T-helper 17 cell (primary cell): ENCODE measurements at regions not wholly inside any gene's neighbourhood (a gene's known extent, or its start where the extent isn't known, plus 50 kb on each side); places are given as distances from the start of the nearest gene placed in this dataset.
"Not testable (repeated sequence)": the region's sequence is repeated elsewhere in the genome, so short reads cannot be mapped to it uniquely, and the experiment has no call there.

ENCODE experiments used
- ATAC-seq: fragments of 150-1000 bp; cut with Tn5 transposase; 2 replicates; pipeline ENCODE4 v1.10.0; 2021; ENCODE audit warnings: mild to moderate bottlenecking, moderate library complexity
- DNase-seq, 3 donors: peaks; one replicate each; pipeline versions ENCODE4 v3.0.0 to v3.0.0-alpha.2; 2020 to 2021
- H3K9me3 ChIP-seq: one replicate; pipeline ENCODE4 v1.7.0; 2013; ENCODE audit warnings: low read length, mild to moderate bottlenecking; ENCODE audit not compliant: control insufficient read depth, poor library complexity, severe bottlenecking
- H3K27ac Mint-ChIP-seq: one replicate; pipeline ENCODE4 v1.8.0; 2022; ENCODE audit warnings: mild to moderate bottlenecking, moderate library complexity, mixed read lengths
- H3K27me3 Mint-ChIP-seq: one replicate; pipeline ENCODE4 v1.8.0; 2022; ENCODE audit warnings: mixed read lengths
- H3K36me3 Mint-ChIP-seq: one replicate; pipeline ENCODE4 v1.8.0; 2022; ENCODE audit warnings: low read depth, mixed read lengths
- H3K4me1 Mint-ChIP-seq: one replicate; pipeline ENCODE4 v1.8.0; 2022; ENCODE audit warnings: mild to moderate bottlenecking, mixed read lengths
- H3K4me3 Mint-ChIP-seq: one replicate; pipeline ENCODE4 v1.8.0; 2022; ENCODE audit warnings: mild to moderate bottlenecking, moderate library complexity, mixed read lengths

DNA sequence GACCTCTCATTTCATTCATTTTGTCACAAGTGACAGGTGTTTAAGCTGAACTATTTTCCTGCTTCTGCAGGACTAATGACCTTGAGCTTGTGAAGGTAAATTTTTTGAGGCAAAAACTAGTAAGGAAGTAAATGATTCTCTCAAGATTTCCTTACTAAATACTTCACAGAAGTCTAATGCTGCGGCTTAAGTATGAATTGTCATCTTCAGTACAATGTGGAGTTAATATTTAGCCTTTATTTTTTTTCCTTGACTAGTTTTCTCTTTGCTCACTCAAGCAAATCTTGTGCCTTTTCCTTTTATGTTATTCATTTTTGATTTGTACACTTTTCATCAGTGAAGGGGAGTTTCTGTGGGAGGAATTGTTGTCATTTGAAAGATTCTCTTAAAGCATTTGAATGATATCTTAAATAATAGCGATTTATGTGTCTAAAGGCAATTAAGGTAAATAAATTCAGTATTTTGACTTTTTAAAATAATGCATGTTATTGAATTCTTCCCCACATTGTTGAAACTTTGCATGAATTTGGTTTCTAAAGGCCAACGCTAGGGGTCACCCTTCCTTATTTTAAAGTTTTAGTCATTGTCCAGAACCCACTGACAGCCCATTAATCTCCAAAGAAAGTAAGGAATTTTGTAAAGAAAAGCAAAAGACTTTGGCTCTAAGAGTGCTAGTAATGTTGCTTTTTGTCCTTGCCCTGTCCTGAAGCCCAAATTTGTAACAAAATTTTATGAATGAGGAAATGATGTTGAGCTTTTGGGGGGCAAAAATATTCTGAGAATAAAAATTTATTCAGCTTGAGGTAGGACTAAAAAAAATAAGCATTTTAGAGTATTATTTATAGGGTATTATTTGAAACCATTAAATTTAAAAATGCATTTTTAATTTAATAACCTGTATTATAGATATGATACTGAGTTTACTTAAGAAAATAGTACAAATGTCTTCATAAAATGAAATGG, 157.4 kb upstream of the LAMA2 start:
- peaks cover 32% of the 10 kb centered on the region for H3K27me3 Mint-ChIP-seq

GRCh38 chr6:128724738-128725137, 158.2 kb upstream of the LAMA2 start:
- Mint-ChIP-seq H3K36me3 (no peaks in the 10 kb centered on the region), H3K4me1 (no peaks in the 10 kb centered on the region), H3K27me3 (peaks cover 32% of the 10 kb centered on the region), H3K4me3 (no peak overlapping the region), H3K27ac (no peak overlapping the region)
- DNase-seq (no peak), ATAC-seq (no peak)
- no peaks in the 10 kb centered on the region for H3K9me3 ChIP-seq

More for the DNA sequence above, 157.4 kb upstream of the LAMA2 start:
- Mint-ChIP-seq H3K4me3 (no peak overlapping the region), H3K36me3 (no peaks in the 10 kb centered on the region), H3K4me1 (no peaks in the 10 kb centered on the region), H3K27ac (no peak overlapping the region)
- DNase-seq = no peak
- H3K9me3 ChIP-seq = no peaks in the 10 kb centered on the region
- ATAC-seq = no peak

DNA sequence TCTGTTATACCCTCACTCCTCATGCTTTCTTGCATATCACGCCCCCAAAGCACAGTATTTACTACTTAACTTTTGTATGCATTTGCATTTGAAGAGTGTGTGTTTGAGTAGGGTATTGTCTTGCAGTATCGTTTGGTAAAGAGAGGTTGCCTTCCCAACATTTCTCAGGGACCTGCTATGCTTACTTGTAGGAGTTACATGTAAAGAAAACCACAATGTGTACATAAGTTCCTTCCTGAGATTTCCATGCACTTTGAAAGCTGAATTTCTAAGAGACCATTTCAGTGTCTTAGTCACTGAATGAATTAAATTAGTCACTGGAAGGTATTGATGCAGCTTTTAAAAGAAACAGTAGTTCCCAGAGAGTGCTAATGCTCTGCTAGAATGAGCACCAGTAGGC, 159.3 kb upstream of the LAMA2 start:
- Mint-ChIP-seq H3K4me1 (no peaks in the 10 kb centered on the region), H3K27me3 (peaks cover 22% of the 10 kb centered on the region), H3K27ac (no peak overlapping the region), H3K36me3 (no peaks in the 10 kb centered on the region), H3K4me3 (no peak overlapping the region)
- no peak for ATAC-seq
- no peaks in the 10 kb centered on the region for H3K9me3 ChIP-seq
- DNase-seq = no peak

GRCh38 chr6:128720891-128721290, 162.0 kb upstream of the LAMA2 start:
- no peaks in the 10 kb centered on the region for H3K9me3 ChIP-seq
- no peak overlapping the region for H3K4me3 Mint-ChIP-seq
- H3K27ac Mint-ChIP-seq = no peak overlapping the region
- no peaks in the 10 kb centered on the region for H3K4me1 Mint-ChIP-seq
- peaks cover 17% of the 10 kb centered on the region for H3K27me3 Mint-ChIP-seq
- H3K36me3 Mint-ChIP-seq = peaks cover 2% of the 10 kb centered on the region
- ATAC-seq = no peak
- DNase-seq = no peak

- H3K9me3 ChIP-seq = no peaks in the 10 kb centered on the region
- Mint-ChIP-seq H3K27me3 (peaks cover 17% of the 10 kb centered on the region), H3K27ac (no peak overlapping the region), H3K36me3 (peaks cover 2% of the 10 kb centered on the region), H3K4me1 (no peaks in the 10 kb centered on the region), H3K4me3 (no peak overlapping the region)
- ATAC-seq (no peak), DNase-seq (no peak)
These were observed 163.2 kb upstream of the LAMA2 start for GRCh38 chr6:128719786-128720185.

GRCh38 chr6:128713461-128713860, 169.5 kb upstream of the LAMA2 start:
- H3K27me3 Mint-ChIP-seq = peaks cover 10% of the 10 kb centered on the region
- no peaks in the 10 kb centered on the region for H3K9me3 ChIP-seq
- DNase-seq (no peak), ATAC-seq (no peak)
- H3K4me3 Mint-ChIP-seq = no peak overlapping the region
- H3K4me1 Mint-ChIP-seq = no peaks in the 10 kb centered on the region
- H3K36me3 Mint-ChIP-seq = peaks cover under 1% of the 10 kb centered on the region
- H3K27ac Mint-ChIP-seq = no peak overlapping the region

DNA sequence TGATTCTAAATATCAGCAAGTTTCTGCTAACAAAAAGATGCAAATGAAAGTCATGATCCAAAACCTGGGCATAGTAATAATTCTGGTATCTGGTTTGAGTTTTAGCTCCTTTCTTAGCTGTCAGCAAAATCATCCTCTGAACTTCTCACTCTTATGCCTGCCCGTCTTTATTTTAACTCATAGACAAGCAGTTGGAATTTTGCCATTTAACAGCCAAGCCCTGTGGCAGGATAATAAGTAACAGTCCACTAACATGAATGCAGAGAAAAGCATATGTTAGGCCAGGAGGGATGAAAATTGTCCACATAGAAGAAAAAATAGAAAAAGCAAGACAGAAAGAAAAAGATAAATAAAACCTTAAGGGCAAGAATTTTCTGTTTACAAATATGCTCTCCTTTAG, 170.0 kb upstream of the LAMA2 start:
- H3K36me3 Mint-ChIP-seq = no peaks in the 10 kb centered on the region
- ATAC-seq = no peak
- H3K27ac Mint-ChIP-seq = no peak overlapping the region
- H3K9me3 ChIP-seq = no peaks in the 10 kb centered on the region
- H3K27me3 Mint-ChIP-seq = peaks cover 6% of the 10 kb centered on the region
- H3K4me3 Mint-ChIP-seq = no peak overlapping the region
- no peaks in the 10 kb centered on the region for H3K4me1 Mint-ChIP-seq
- no peak for DNase-seq

- DNase-seq (no peak), ATAC-seq (no peak)
- Mint-ChIP-seq H3K36me3 (no peaks in the 10 kb centered on the region), H3K27me3 (peaks cover 12% of the 10 kb centered on the region), H3K27ac (no peak overlapping the region), H3K4me1 (no peaks in the 10 kb centered on the region), H3K4me3 (no peak overlapping the region)
- no peaks in the 10 kb centered on the region for H3K9me3 ChIP-seq
These were observed 171.8 kb upstream of the LAMA2 start for GRCh38 chr6:128711149-128711548.

DNA sequence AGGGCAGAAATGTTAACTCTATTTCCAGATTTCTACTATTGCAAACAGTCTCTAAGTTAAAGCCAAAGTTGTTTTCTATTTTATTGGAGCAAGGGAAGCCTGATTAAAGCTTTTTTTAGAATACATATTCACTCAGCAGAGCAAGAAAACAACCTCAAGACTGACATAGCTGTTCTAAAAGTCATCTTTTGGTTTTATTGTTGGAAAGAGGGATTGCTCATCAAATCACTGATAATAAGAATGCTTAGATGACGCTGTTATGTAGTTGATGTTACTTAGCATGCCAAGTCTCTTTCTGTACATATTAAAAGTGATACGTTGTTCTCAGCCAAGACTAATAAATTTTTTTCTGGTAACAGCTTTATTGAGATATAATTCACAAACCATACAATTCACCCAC, 172.6 kb upstream of the LAMA2 start:
- Mint-ChIP-seq H3K36me3 (no peaks in the 10 kb centered on the region), H3K4me1 (no peaks in the 10 kb centered on the region), H3K27me3 (peaks cover 12% of the 10 kb centered on the region), H3K4me3 (no peak overlapping the region), H3K27ac (no peak overlapping the region)
- DNase-seq = no peak
- ATAC-seq = no peak
- H3K9me3 ChIP-seq = no peaks in the 10 kb centered on the region

DNA sequence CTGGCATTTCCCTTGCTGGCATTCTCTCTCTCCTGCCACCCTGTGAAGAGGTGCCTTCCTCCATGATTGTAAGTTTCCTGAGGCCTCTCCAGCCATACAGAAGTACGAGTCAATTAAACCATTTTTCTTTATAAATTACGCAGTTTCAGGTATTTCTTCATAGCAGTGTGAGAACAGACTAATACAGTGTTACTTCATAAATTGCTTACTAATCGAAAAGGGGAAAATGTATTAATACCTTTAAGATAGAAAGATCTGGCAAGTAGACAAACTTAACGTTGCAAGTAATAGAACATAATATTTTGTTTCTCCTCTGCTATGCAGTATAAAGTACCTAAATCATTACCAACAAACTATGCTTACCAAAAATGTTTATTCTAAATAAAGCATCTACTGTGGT, 178.3 kb upstream of the LAMA2 start:
- DNase-seq (no peak), ATAC-seq (no peak)
- Mint-ChIP-seq H3K36me3 (no peaks in the 10 kb centered on the region), H3K27ac (no peak overlapping the region), H3K4me1 (no peaks in the 10 kb centered on the region), H3K27me3 (peaks cover 6% of the 10 kb centered on the region), H3K4me3 (no peak overlapping the region)
- H3K9me3 ChIP-seq = no peaks in the 10 kb centered on the region

DNA sequence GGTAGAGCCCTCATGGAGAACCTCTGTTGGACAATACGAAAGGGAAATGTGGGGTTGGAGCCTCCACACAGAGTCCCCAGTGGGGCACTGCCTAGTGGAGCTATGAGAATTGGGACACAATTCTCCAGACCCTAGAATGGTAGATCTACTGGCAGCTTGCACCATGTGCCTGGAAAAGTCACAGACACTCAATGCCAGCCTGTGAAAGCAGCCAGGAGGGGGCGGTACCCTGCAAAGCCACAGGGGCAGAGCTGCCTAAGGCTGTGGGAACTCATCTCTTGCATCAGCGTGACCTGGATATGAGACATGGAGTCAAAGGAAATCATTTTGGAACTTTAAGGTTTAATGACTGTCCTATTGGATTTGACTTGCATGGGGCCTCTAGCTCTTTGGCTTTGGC, 179.1 kb upstream of the LAMA2 start:
- not testable (repeated sequence) for H3K27ac Mint-ChIP-seq, H3K36me3 Mint-ChIP-seq

DNA sequence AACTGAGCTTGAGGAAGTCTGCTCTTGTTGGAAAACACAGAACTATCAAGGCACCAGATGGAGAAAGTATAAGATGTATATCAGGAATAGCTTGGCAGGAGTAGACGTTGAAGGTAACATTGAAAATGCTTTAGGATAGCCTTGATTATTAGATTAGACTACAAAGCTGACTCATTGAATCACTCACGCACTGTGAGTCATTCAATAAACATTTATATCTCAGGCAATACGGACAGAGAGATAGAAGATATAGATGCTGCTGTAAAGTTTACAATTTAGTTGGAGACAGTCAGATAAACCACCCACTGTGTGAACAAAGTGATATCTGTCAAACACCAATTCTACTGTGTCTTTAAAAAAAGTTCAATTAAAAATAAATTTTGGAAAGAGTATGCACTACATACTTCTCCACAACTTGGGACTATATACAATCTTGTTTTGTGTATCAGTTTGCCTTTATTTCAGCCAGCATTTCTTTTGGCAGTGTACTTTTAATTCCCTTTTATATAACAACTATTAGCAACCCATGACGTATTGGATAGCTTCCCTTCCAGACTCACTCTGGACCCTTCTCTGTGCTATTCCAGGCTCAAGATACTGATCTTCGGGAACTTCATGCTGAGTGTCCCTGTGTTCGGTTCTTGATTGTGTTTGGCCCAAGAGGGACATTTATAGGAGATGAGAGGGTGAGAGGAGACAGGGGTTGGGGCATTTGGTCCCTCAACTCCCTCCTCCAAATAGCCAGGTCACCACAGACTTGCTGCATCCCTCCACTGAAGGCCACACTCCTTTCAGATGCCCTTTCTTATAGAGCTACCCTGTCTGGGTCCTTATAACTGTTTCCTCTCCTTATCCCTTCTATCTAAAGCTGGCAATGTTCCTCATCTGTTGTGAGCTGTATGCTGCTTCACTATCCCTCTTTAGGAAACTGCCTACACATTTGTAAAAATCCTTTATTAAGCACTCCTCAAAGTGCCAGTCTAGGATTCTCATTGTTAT, 176.6 kb upstream of the PTPRK start:
- Mint-ChIP-seq H3K4me1 (peaks cover 3% of the 10 kb centered on the region), H3K4me3 (no peak overlapping the region), H3K27me3 (peaks cover 7% of the 10 kb centered on the region), H3K27ac (no peak overlapping the region), H3K36me3 (no peaks in the 10 kb centered on the region)
- DNase-seq = no peak
- no peaks in the 10 kb centered on the region for H3K9me3 ChIP-seq
- no peak for ATAC-seq

More for the DNA sequence above, 179.1 kb upstream of the LAMA2 start:
- not testable (repeated sequence) for H3K4me1 Mint-ChIP-seq, DNase-seq, H3K9me3 ChIP-seq, H3K4me3 Mint-ChIP-seq, ATAC-seq, H3K27me3 Mint-ChIP-seq

DNA sequence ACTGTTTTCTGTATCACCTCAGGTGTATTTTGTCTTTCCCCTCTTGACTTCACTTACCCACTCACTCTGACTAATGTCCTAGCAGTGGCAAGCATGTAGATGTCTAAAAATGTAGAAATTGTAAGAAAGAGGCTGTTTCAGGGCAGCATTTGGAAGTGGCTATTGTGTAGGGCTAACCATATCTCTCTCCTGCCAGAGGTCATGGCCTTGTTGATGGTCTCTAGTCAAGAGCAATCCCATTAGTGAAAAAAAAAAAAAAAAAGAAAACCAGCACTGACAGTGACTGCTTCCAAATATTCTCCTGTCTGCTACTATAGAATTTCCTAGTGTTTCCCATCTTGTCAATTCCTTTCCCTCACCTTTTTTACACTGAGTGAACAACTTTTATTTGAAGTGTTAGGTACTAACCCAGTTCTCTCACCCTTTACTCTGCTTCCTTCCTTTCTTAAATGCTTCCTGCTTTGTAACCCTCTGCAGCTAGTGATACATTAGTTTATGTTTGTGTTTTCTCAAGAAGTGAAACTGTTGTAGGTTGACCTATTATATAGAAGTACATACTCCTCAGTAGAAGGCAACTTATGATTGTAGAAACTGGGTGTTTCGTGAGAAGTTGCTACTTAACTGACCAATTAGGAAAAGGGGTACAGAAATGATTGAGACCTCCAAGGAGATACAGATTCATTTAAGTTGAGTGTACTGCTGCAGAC, 174.1 kb upstream of the PTPRK start:
- H3K27ac Mint-ChIP-seq = no peak overlapping the region
- H3K4me3 Mint-ChIP-seq = no peak overlapping the region
- no peaks in the 10 kb centered on the region for H3K9me3 ChIP-seq
- peaks cover 3% of the 10 kb centered on the region for H3K4me1 Mint-ChIP-seq
- H3K27me3 Mint-ChIP-seq = peaks cover 24% of the 10 kb centered on the region
- DNase-seq (no peak), ATAC-seq (no peak)
- no peaks in the 10 kb centered on the region for H3K36me3 Mint-ChIP-seq
